ENCODE measurements at regions not wholly inside any gene's neighbourhood (a gene's known extent, or its start where the extent isn't known, plus 50 kb on each side); places are given as distances from the start of the nearest gene placed in this dataset.

- H3K27me3 ChIP-seq, result no peaks in the 10 kb centered on the region
- TF ChIP-seq POLR2A (IDR thresholded peaks at IDR 0.05), result no peak
- no peak for TF ChIP-seq CTCF (IDR thresholded peaks at IDR 0.05)
- H3K4me1 ChIP-seq, result no peaks in the 10 kb centered on the region
- H3K36me3 ChIP-seq, result no peaks in the 10 kb centered on the region
- no peak overlapping the region for H3K27ac ChIP-seq
- H3K4me3 ChIP-seq, result no peak overlapping the region
- DNase-seq, result no peak
- no peaks in the 10 kb centered on the region for H3K9me3 ChIP-seq
- intact Hi-C loops (cut with DNase I; ENCODE audit: low total_unique reads), result no loop called here
Observed at GRCh38 chr3:72378287-72378686, 470.0 kb downstream of the SHQ1 start.

GRCh38 chr3:72376956-72377710 lies 471.1 kb downstream of the SHQ1 start:
- Histone ChIP-seq H3K27ac (no peak overlapping the region), H3K36me3 (no peaks in the 10 kb centered on the region), H3K4me1 (no peaks in the 10 kb centered on the region), H3K4me3 (no peak overlapping the region), H3K27me3 (no peaks in the 10 kb centered on the region), H3K9me3 (no peaks in the 10 kb centered on the region)
- DNase-seq, result no peak
- intact Hi-C loops (cut with DNase I; ENCODE audit: low total_unique reads), result no loop called here
- TF ChIP-seq POLR2A (IDR thresholded peaks at IDR 0.05), result no peak
- TF ChIP-seq CTCF (IDR thresholded peaks at IDR 0.05), result no peak

- intact Hi-C loops (cut with DNase I; ENCODE audit: low total_unique reads), result no loop called here
- Histone ChIP-seq H3K9me3 (no peaks in the 10 kb centered on the region), H3K36me3 (no peaks in the 10 kb centered on the region), H3K27ac (no peak overlapping the region), H3K4me3 (no peak overlapping the region), H3K4me1 (no peaks in the 10 kb centered on the region), H3K27me3 (no peaks in the 10 kb centered on the region)
- TF ChIP-seq POLR2A (IDR thresholded peaks at IDR 0.05), result no peak
- DNase-seq, result no peak
Observed at GRCh38 chr3:72375237-72376076, 472.8 kb downstream of the SHQ1 start.

GRCh38 chr3:72373139-72373538 lies 475.1 kb downstream of the SHQ1 start:
- no peak overlapping the region for H3K27ac ChIP-seq
- H3K4me3 ChIP-seq, result no peak overlapping the region
- H3K36me3 ChIP-seq, result no peaks in the 10 kb centered on the region
- intact Hi-C loops (cut with DNase I; ENCODE audit: low total_unique reads), result no loop called here
- no peaks in the 10 kb centered on the region for H3K27me3 ChIP-seq
- H3K4me1 ChIP-seq, result no peaks in the 10 kb centered on the region
- no peaks in the 10 kb centered on the region for H3K9me3 ChIP-seq
- no peak for DNase-seq
- TF ChIP-seq CTCF (IDR thresholded peaks at IDR 0.05) (no peak), POLR2A (IDR thresholded peaks at IDR 0.05) (no peak)

- Histone ChIP-seq H3K9me3 (no peaks in the 10 kb centered on the region), H3K27ac (no peak overlapping the region), H3K4me3 (no peak overlapping the region), H3K4me1 (no peaks in the 10 kb centered on the region), H3K27me3 (no peaks in the 10 kb centered on the region), H3K36me3 (no peaks in the 10 kb centered on the region)
- no peak for DNase-seq
- intact Hi-C loops (cut with DNase I; ENCODE audit: low total_unique reads), result no loop called here
- TF ChIP-seq POLR2A (IDR thresholded peaks at IDR 0.05) (no peak), CTCF (IDR thresholded peaks at IDR 0.05) (no peak)
Observed at GRCh38 chr3:72372161-72372560, 476.1 kb downstream of the SHQ1 start.
